PC-9 (cell line): ENCODE measurements at regions not wholly inside any gene's neighbourhood (a gene's known extent, or its start where the extent isn't known, plus 50 kb on each side); places are given as distances from the start of the nearest gene placed in this dataset.

Source experiments
- BruUV-seq: library from RNA; stranded (reverse); fragments of 400-500 nt; replicated peaks from 2 replicates; lab custom pipeline; 2021; lab: Mats Ljungman, UMichigan
- CTCF ChIA-PET: fragments of 300-600 bp; sonication (Branson Sonifier 250); formaldehyde crosslinking; loops from one replicate; lab custom pipeline; 2022; ENCODE audit warnings: antibody characterized with exemption; lab: Charles Lee
- POLR2A ChIA-PET: fragments of 300-600 bp; sonication (Branson Sonifier 250); formaldehyde crosslinking; loops from one replicate; lab custom pipeline; 2022; ENCODE audit warnings: antibody characterized with exemption; ENCODE audit not compliant: unreplicated experiment; lab: Charles Lee
- DNase-seq, 2 experiments: peaks; one replicate each; pipeline versions ENCODE4 v3.0.0 to v3.0.0-alpha.2; 2015 to 2022; ENCODE audit warnings: mixed read lengths in 1 of 2
- H2AFZ ChIP-seq: fragments of 200-600 bp; sonication (generic); 2 replicates; pipeline ENCODE4 v1.8.1; 2017; ENCODE audit warnings: antibody characterized with exemption
- H3F3A ChIP-seq: fragments of 200-600 bp; sonication (generic); 2 replicates; pipeline ENCODE4 v1.8.1; 2017; ENCODE audit warnings: antibody characterized with exemption, mild to moderate bottlenecking, low read depth; ENCODE audit not compliant: insufficient read depth
- H3K27ac ChIP-seq: fragments of 200-600 bp; sonication (generic); 2 replicates; pipeline ENCODE4 v1.6.1; 2016; ENCODE audit warnings: mixed run types
- H3K27me3 ChIP-seq: fragments of 200-600 bp; sonication (generic); 2 replicates; pipeline ENCODE4 v1.6.1; 2016; ENCODE audit warnings: low read depth, mixed run types; ENCODE audit not compliant: insufficient read depth
- H3K36me3 ChIP-seq: fragments of 200-600 bp; sonication (generic); 2 replicates; pipeline ENCODE4 v1.6.1; 2016; ENCODE audit warnings: low read depth, mixed run types
- H3K4me1 ChIP-seq: fragments of 200-600 bp; sonication (generic); replicated peaks from 2 replicates; pipeline ENCODE4 v1.6.1; 2016; ENCODE audit warnings: mixed run types; ENCODE audit not compliant: insufficient read depth
- H3K4me2 ChIP-seq: fragments of 200-600 bp; sonication (generic); 2 replicates; pipeline ENCODE4 v1.6.1; 2017; ENCODE audit warnings: mixed run types
- H3K4me3 ChIP-seq: fragments of 200-600 bp; sonication (generic); 2 replicates; pipeline ENCODE4 v1.6.1; 2016; ENCODE audit warnings: mixed run types
- H3K79me2 ChIP-seq: fragments of 200-600 bp; sonication (generic); 2 replicates; pipeline ENCODE4 v1.6.1; 2017; ENCODE audit warnings: low read depth, mixed run types
- H3K9me2 ChIP-seq: fragments of 200-600 bp; sonication (generic); 2 replicates; pipeline ENCODE4 v1.8.1; 2017; ENCODE audit warnings: mild to moderate bottlenecking; ENCODE audit not compliant: insufficient read depth
- H3K9me3 ChIP-seq: fragments of 200-600 bp; sonication (generic); 2 replicates; pipeline ENCODE4 v1.8.1; 2016; ENCODE audit warnings: low read depth; ENCODE audit not compliant: insufficient read depth
- H4K20me1 ChIP-seq: fragments of 200-600 bp; sonication (generic); 2 replicates; pipeline ENCODE4 v1.8.1; 2017; ENCODE audit not compliant: insufficient read depth
- EZH2 ChIP-seq: fragments of 200-600 bp; sonication (generic); IDR thresholded peaks from 2 replicates; pipeline ENCODE4 v1.8.0; 2017; ENCODE audit warnings: antibody characterized with exemption, low read depth
- intact Hi-C: fragments of 100-400 bp; cut with micrococcal nuclease; formaldehyde crosslinking; loops from one replicate; pipeline ENCODE4 v1.10.0; 2022; ENCODE audit not compliant: unreplicated experiment
- TF ChIP-seq, protein P1 (sequence below): fragments of 200-600 bp; sonication (generic); conservative IDR thresholded peaks from 2 replicates; pipeline ENCODE4 v1.6.1; 2017; ENCODE audit warnings: mixed run types, antibody characterized with exemption, mild to moderate bottlenecking, moderate library complexity

DNA sequence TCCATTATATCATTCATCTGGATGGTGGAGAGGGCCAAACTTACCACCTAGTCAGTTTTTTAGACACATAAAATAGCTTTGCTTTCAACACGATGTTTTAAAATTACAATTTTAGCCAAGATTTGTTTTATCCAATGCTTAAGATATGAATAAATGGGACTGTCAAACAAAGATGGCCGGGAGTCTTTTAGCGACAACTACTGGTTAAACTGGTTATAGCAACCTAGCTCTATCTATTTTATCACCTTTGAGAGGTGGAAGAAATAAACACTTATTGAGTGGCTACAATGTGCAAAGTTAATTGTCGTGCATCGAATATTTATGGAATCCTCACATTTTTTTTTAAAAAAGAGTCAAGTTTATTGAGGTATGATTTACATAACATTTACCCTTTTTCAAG is 279.8 kb downstream of the MIAT start:
- CTCF ChIA-PET, result no interaction called here

GRCh38 chr22:26939466-26939865 is 282.1 kb downstream of the MIAT start:
- Histone ChIP-seq H4K20me1 (no peaks in the 10 kb centered on the region), H3K27me3 (peaks cover 48% of the 10 kb centered on the region), H3K36me3 (no peaks in the 10 kb centered on the region), H3K9me3 (peaks cover 12% of the 10 kb centered on the region; the same call in 1 of the 2 replicates), H3K27ac (no peak overlapping the region), H2AFZ (no peak overlapping the region), H3K4me1 (no peaks in the 10 kb centered on the region), H3F3A (no peaks in the 10 kb centered on the region), H3K9me2 (no peaks in the 10 kb centered on the region), H3K4me3 (no peak overlapping the region), H3K79me2 (no peaks in the 10 kb centered on the region), H3K4me2 (no peak overlapping the region)
- intact Hi-C loops, result no loop called here
- no peak for DNase-seq
- no peak for TF ChIP-seq EZH2
- TF ChIP-seq, protein P1, sequence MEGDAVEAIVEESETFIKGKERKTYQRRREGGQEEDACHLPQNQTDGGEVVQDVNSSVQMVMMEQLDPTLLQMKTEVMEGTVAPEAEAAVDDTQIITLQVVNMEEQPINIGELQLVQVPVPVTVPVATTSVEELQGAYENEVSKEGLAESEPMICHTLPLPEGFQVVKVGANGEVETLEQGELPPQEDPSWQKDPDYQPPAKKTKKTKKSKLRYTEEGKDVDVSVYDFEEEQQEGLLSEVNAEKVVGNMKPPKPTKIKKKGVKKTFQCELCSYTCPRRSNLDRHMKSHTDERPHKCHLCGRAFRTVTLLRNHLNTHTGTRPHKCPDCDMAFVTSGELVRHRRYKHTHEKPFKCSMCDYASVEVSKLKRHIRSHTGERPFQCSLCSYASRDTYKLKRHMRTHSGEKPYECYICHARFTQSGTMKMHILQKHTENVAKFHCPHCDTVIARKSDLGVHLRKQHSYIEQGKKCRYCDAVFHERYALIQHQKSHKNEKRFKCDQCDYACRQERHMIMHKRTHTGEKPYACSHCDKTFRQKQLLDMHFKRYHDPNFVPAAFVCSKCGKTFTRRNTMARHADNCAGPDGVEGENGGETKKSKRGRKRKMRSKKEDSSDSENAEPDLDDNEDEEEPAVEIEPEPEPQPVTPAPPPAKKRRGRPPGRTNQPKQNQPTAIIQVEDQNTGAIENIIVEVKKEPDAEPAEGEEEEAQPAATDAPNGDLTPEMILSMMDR, result no peak
- ChIA-PET CTCF (no interaction called here), POLR2A (no interaction called here)
- BruUV-seq, result no TSS peak

More for the DNA sequence above, 279.8 kb downstream of the MIAT start:
- H3K4me2 ChIP-seq, result no peak overlapping the region
- H3F3A ChIP-seq, result no peaks in the 10 kb centered on the region
- H3K79me2 ChIP-seq, result no peaks in the 10 kb centered on the region
- H2AFZ ChIP-seq, result no peak overlapping the region
- POLR2A ChIA-PET, result no interaction called here
- no peak overlapping the region; the same call in 1 of the 2 replicates for H3K4me3 ChIP-seq
- H4K20me1 ChIP-seq, result no peaks in the 10 kb centered on the region
- no peaks in the 10 kb centered on the region for H3K36me3 ChIP-seq
- intact Hi-C loops, result no loop called here
- no peak overlapping the region for H3K27ac ChIP-seq
- no TSS peak for BruUV-seq
- no peaks in the 10 kb centered on the region for H3K9me2 ChIP-seq
- TF ChIP-seq, protein P1, result peak; percentile 32; the same call in 1 of the 2 replicates
- TF ChIP-seq EZH2, result no peak
- H3K9me3 ChIP-seq, result peaks cover 12% of the 10 kb centered on the region; the same call in 1 of the 2 replicates
- no peaks in the 10 kb centered on the region for H3K4me1 ChIP-seq
- peaks cover 56% of the 10 kb centered on the region for H3K27me3 ChIP-seq
- no peak for DNase-seq

- no TSS peak for BruUV-seq
- intact Hi-C loops, result no loop called here
- no peak overlapping the region for H3K4me2 ChIP-seq
- peaks cover 8% of the 10 kb centered on the region; the same call in 1 of the 2 replicates for H3K9me3 ChIP-seq
- no peak overlapping the region for H2AFZ ChIP-seq
- no peaks in the 10 kb centered on the region for H3K79me2 ChIP-seq
- no peak overlapping the region for H3K4me3 ChIP-seq
- H3K36me3 ChIP-seq, result no peaks in the 10 kb centered on the region
- H3K4me1 ChIP-seq, result no peaks in the 10 kb centered on the region
- POLR2A ChIA-PET, result no interaction called here
- H4K20me1 ChIP-seq, result no peaks in the 10 kb centered on the region
- CTCF ChIA-PET, result no interaction called here
- no peak for TF ChIP-seq EZH2
- TF ChIP-seq, protein P1, result no peak
- no peak overlapping the region for H3K27ac ChIP-seq
- H3F3A ChIP-seq, result no peaks in the 10 kb centered on the region
- H3K27me3 ChIP-seq, result peaks cover 40% of the 10 kb centered on the region
- H3K9me2 ChIP-seq, result no peaks in the 10 kb centered on the region
- no peak for DNase-seq
Observed at GRCh38 chr22:26941896-26942636, 284.7 kb downstream of the MIAT start.
